ENCODE measurements at regions not wholly inside any gene's neighbourhood (a gene's known extent, or its start where the extent isn't known, plus 50 kb on each side); places are given as distances from the start of the nearest gene placed in this dataset.

GRCh38 chr5:101969742-101970141 lies 326.3 kb downstream of the SLCO4C1 start:
- CTCF ChIA-PET (ENCODE audit: partially characterized antibody) = no interaction called here
- Mint-ChIP-seq H3K36me3 (no peaks in the 10 kb centered on the region), H3K27ac (no peak overlapping the region), H3K4me1 (no peaks in the 10 kb centered on the region), H3K27me3 (no peaks in the 10 kb centered on the region), H3K4me3 (no peak overlapping the region), H3K9me3 (peaks cover 0 to 3% (median 0%) of the 10 kb centered on the region in 8 donors)
- POLR2A ChIA-PET (ENCODE audit: partially characterized antibody) = no interaction called here
- Histone ChIP-seq H3K4me3 (ENCODE audit: low read length in 2 of 2) (no peak overlapping the region), H3K27me3 (ENCODE audit: insufficient read depth, low read length) (no peaks in the 10 kb centered on the region), H3K9me3 (ENCODE audit: control insufficient read depth in 1 of 2, low read length in 2 of 2) (no peaks in the 10 kb centered on the region), H3K4me1 (ENCODE audit: insufficient read depth, low read length) (no peaks in the 10 kb centered on the region), H3K36me3 (ENCODE audit: insufficient read depth, low read length) (no peaks in the 10 kb centered on the region), H3K27ac (ENCODE audit: low read depth, low read length) (no peak overlapping the region)
- no peak for DNase-seq
- intact Hi-C loops (cut with micrococcal nuclease) = loop anchor here (10.0 kb wide), 1 partner anchor 1345 kb away; no protein-coding TSS in a partner anchor

GRCh38 chr5:101966476-101966875 lies 329.6 kb downstream of the SLCO4C1 start:
- Mint-ChIP-seq H3K4me3 (no peak overlapping the region), H3K27ac (no peak overlapping the region), H3K27me3 (no peaks in the 10 kb centered on the region), H3K9me3 (no peaks in the 10 kb centered on the region), H3K36me3 (no peaks in the 10 kb centered on the region), H3K4me1 (no peaks in the 10 kb centered on the region)
- intact Hi-C loops (cut with micrococcal nuclease) = no loop called here
- H3K9me3 ChIP-seq (ENCODE audit: control insufficient read depth in 1 of 2, low read length in 2 of 2) = no peaks in the 10 kb centered on the region
- no peak for DNase-seq
- ChIA-PET POLR2A (ENCODE audit: partially characterized antibody) (no interaction called here), CTCF (ENCODE audit: partially characterized antibody) (no interaction called here)
- H3K36me3 ChIP-seq (ENCODE audit: insufficient read depth, low read length) = no peaks in the 10 kb centered on the region
- no peak overlapping the region for H3K27ac ChIP-seq (ENCODE audit: low read depth, low read length)
- H3K4me1 ChIP-seq (ENCODE audit: insufficient read depth, low read length) = no peaks in the 10 kb centered on the region
- H3K4me3 ChIP-seq (ENCODE audit: low read length in 2 of 2) = no peak overlapping the region
- no peaks in the 10 kb centered on the region for H3K27me3 ChIP-seq (ENCODE audit: insufficient read depth, low read length)

GRCh38 chr5:101955891-101956290 lies 340.2 kb downstream of the SLCO4C1 start:
- intact Hi-C loops (cut with micrococcal nuclease) = no loop called here
- Mint-ChIP-seq H3K36me3 (no peaks in the 10 kb centered on the region), H3K4me1 (no peaks in the 10 kb centered on the region), H3K4me3 (no peak overlapping the region), H3K27me3 (no peaks in the 10 kb centered on the region), H3K27ac (no peak overlapping the region), H3K9me3 (no peaks in the 10 kb centered on the region)
- Histone ChIP-seq H3K9me3 (ENCODE audit: control insufficient read depth in 1 of 2, low read length in 2 of 2) (no peaks in the 10 kb centered on the region), H3K36me3 (ENCODE audit: insufficient read depth, low read length) (no peaks in the 10 kb centered on the region), H3K27me3 (ENCODE audit: insufficient read depth, low read length) (no peaks in the 10 kb centered on the region), H3K4me1 (ENCODE audit: insufficient read depth, low read length) (no peaks in the 10 kb centered on the region), H3K27ac (ENCODE audit: low read depth, low read length) (no peak overlapping the region), H3K4me3 (ENCODE audit: low read length in 2 of 2) (no peak overlapping the region)
- no peak for DNase-seq
- POLR2A ChIA-PET (ENCODE audit: partially characterized antibody) = no interaction called here
- CTCF ChIA-PET (ENCODE audit: partially characterized antibody) = no interaction called here

- no peak for DNase-seq
- intact Hi-C loops (cut with micrococcal nuclease) = no loop called here
- H3K4me3 Mint-ChIP-seq = no peak overlapping the region
- Histone ChIP-seq H3K27me3 (ENCODE audit: insufficient read depth, low read length) (no peaks in the 10 kb centered on the region), H3K36me3 (ENCODE audit: insufficient read depth, low read length) (no peaks in the 10 kb centered on the region), H3K27ac (ENCODE audit: low read depth, low read length) (no peak overlapping the region), H3K4me1 (ENCODE audit: insufficient read depth, low read length) (no peaks in the 10 kb centered on the region), H3K9me3 (ENCODE audit: control insufficient read depth in 1 of 2, low read length in 2 of 2) (no peaks in the 10 kb centered on the region), H3K4me3 (ENCODE audit: low read length in 2 of 2) (no peak overlapping the region)
- no peaks in the 10 kb centered on the region for H3K4me1 Mint-ChIP-seq
- no peaks in the 10 kb centered on the region for H3K27me3 Mint-ChIP-seq
- no peaks in the 10 kb centered on the region for H3K36me3 Mint-ChIP-seq
- ChIA-PET CTCF (ENCODE audit: partially characterized antibody) (interaction anchor here (1.7 kb wide), 1 partner anchor 8 kb away, joined by 4 read pairs; no protein-coding TSS in a partner anchor), POLR2A (ENCODE audit: partially characterized antibody) (no interaction called here)
- H3K27ac Mint-ChIP-seq = no peak overlapping the region
- H3K9me3 Mint-ChIP-seq = no peaks in the 10 kb centered on the region
Measured at GRCh38 chr5:101950019-101950418, 346.1 kb downstream of the SLCO4C1 start.

- Mint-ChIP-seq H3K27me3 (no peaks in the 10 kb centered on the region), H3K4me3 (no peak overlapping the region), H3K9me3 (no peaks in the 10 kb centered on the region), H3K4me1 (no peaks in the 10 kb centered on the region), H3K36me3 (no peaks in the 10 kb centered on the region), H3K27ac (no peak overlapping the region)
- intact Hi-C loops (cut with micrococcal nuclease) = no loop called here
- Histone ChIP-seq H3K36me3 (ENCODE audit: insufficient read depth, low read length) (no peaks in the 10 kb centered on the region), H3K27me3 (ENCODE audit: insufficient read depth, low read length) (no peaks in the 10 kb centered on the region), H3K4me3 (ENCODE audit: low read length in 2 of 2) (no peak overlapping the region), H3K9me3 (ENCODE audit: control insufficient read depth in 1 of 2, low read length in 2 of 2) (no peaks in the 10 kb centered on the region), H3K27ac (ENCODE audit: low read depth, low read length) (no peak overlapping the region), H3K4me1 (ENCODE audit: insufficient read depth, low read length) (no peaks in the 10 kb centered on the region)
- no peak for DNase-seq
- ChIA-PET POLR2A (ENCODE audit: partially characterized antibody) (no interaction called here), CTCF (ENCODE audit: partially characterized antibody) (no interaction called here)
Measured at GRCh38 chr5:101948615-101949014, 347.5 kb downstream of the SLCO4C1 start.

- intact Hi-C loops (cut with micrococcal nuclease) = no loop called here
Measured at GRCh38 chr5:101943784-101944183, 352.3 kb downstream of the SLCO4C1 start.

GRCh38 chr5:101942321-101942882 lies 353.7 kb downstream of the SLCO4C1 start:
- H3K36me3 Mint-ChIP-seq = no peaks in the 10 kb centered on the region
- intact Hi-C loops (cut with micrococcal nuclease) = no loop called here
- CTCF ChIA-PET (ENCODE audit: partially characterized antibody) = interaction anchor here (1.7 to 1.8 kb wide), 2 partner anchors 9 to 209 kb away, joined by 4 read pairs; no protein-coding TSS in a partner anchor

More at GRCh38 chr5:101943784-101944183, 352.3 kb downstream of the SLCO4C1 start:
- Histone ChIP-seq H3K4me1 (ENCODE audit: insufficient read depth, low read length) (no peaks in the 10 kb centered on the region), H3K9me3 (ENCODE audit: control insufficient read depth in 1 of 2, low read length in 2 of 2) (no peaks in the 10 kb centered on the region), H3K36me3 (ENCODE audit: insufficient read depth, low read length) (no peaks in the 10 kb centered on the region), H3K4me3 (ENCODE audit: low read length in 2 of 2) (no peak overlapping the region), H3K27ac (ENCODE audit: low read depth, low read length) (no peak overlapping the region), H3K27me3 (ENCODE audit: insufficient read depth, low read length) (no peaks in the 10 kb centered on the region)
- Mint-ChIP-seq H3K27me3 (no peaks in the 10 kb centered on the region), H3K9me3 (peaks cover 0 to 2% (median 0%) of the 10 kb centered on the region in 8 donors), H3K4me1 (no peaks in the 10 kb centered on the region), H3K27ac (no peak overlapping the region), H3K36me3 (no peaks in the 10 kb centered on the region), H3K4me3 (no peak overlapping the region)
- DNase-seq = no peak
- ChIA-PET CTCF (ENCODE audit: partially characterized antibody) (no interaction called here), POLR2A (ENCODE audit: partially characterized antibody) (no interaction called here)

GRCh38 chr5:101937041-101937440 lies 359.0 kb downstream of the SLCO4C1 start:
- H3K36me3 Mint-ChIP-seq = no peaks in the 10 kb centered on the region
- CTCF ChIA-PET (ENCODE audit: partially characterized antibody) = no interaction called here

More at GRCh38 chr5:101942321-101942882, 353.7 kb downstream of the SLCO4C1 start:
- no peaks in the 10 kb centered on the region for H3K36me3 ChIP-seq (ENCODE audit: insufficient read depth, low read length)
- no peaks in the 10 kb centered on the region for H3K27me3 ChIP-seq (ENCODE audit: insufficient read depth, low read length)
- Mint-ChIP-seq H3K4me3 (no peak overlapping the region), H3K4me1 (no peaks in the 10 kb centered on the region), H3K27ac (no peak overlapping the region), H3K9me3 (peaks cover 0 to 3% (median 0%) of the 10 kb centered on the region in 8 donors), H3K27me3 (no peaks in the 10 kb centered on the region)
- no peak overlapping the region for H3K27ac ChIP-seq (ENCODE audit: low read depth, low read length)
- H3K4me1 ChIP-seq (ENCODE audit: insufficient read depth, low read length) = no peaks in the 10 kb centered on the region
- no peak overlapping the region for H3K4me3 ChIP-seq (ENCODE audit: low read length in 2 of 2)
- POLR2A ChIA-PET (ENCODE audit: partially characterized antibody) = no interaction called here
- no peaks in the 10 kb centered on the region for H3K9me3 ChIP-seq (ENCODE audit: control insufficient read depth in 1 of 2, low read length in 2 of 2)
- DNase-seq = peak in 1 of 5 donors; percentile 36

More at GRCh38 chr5:101937041-101937440, 359.0 kb downstream of the SLCO4C1 start:
- Mint-ChIP-seq H3K4me3 (no peak overlapping the region), H3K9me3 (peaks cover 0 to 4% (median 0%) of the 10 kb centered on the region in 8 donors), H3K4me1 (no peaks in the 10 kb centered on the region), H3K27ac (no peak overlapping the region), H3K27me3 (no peaks in the 10 kb centered on the region)
- Histone ChIP-seq H3K27ac (ENCODE audit: low read depth, low read length) (no peak overlapping the region), H3K4me1 (ENCODE audit: insufficient read depth, low read length) (no peaks in the 10 kb centered on the region), H3K27me3 (ENCODE audit: insufficient read depth, low read length) (no peaks in the 10 kb centered on the region), H3K9me3 (ENCODE audit: control insufficient read depth in 1 of 2, low read length in 2 of 2) (no peaks in the 10 kb centered on the region), H3K36me3 (ENCODE audit: insufficient read depth, low read length) (no peaks in the 10 kb centered on the region), H3K4me3 (ENCODE audit: low read length in 2 of 2) (no peak overlapping the region)
- intact Hi-C loops (cut with micrococcal nuclease) = no loop called here
- POLR2A ChIA-PET (ENCODE audit: partially characterized antibody) = no interaction called here
- DNase-seq = no peak
